B cell (primary cell): ENCODE measurements at regions not wholly inside any gene's neighbourhood (a gene's known extent, or its start where the extent isn't known, plus 50 kb on each side); places are given as distances from the start of the nearest gene placed in this dataset.

ENCODE experiments used
- ATAC-seq: fragments of 200-7000 bp; cut with Tn5 transposase; one replicate; pipeline ENCODE4 v1.10.0; 2021; ENCODE audit warnings: low read depth, mild to moderate bottlenecking, moderate number of reproducible peaks, moderate library complexity
- CTCF ChIA-PET: fragments of 350-600 bp; sonication (Branson Sonifier 250); formaldehyde crosslinking; loops from one replicate; lab custom pipeline; 2021; ENCODE audit warnings: antibody characterized with exemption, inconsistent platforms; lab: Charles Lee
- POLR2A ChIA-PET: fragments of 350-600 bp; sonication (Branson Sonifier 250); formaldehyde crosslinking; loops from one replicate; lab custom pipeline; 2021; ENCODE audit warnings: antibody characterized with exemption; lab: Charles Lee
- DNase-seq: peaks from one replicate; pipeline ENCODE4 v3.0.0; 2013
- H2AFZ ChIP-seq: 2 replicates; pipeline ENCODE4 v1.6.1; 2012; ENCODE audit warnings: mild to moderate bottlenecking, low read depth, low read length; ENCODE audit not compliant: insufficient read depth, poor library complexity, severe bottlenecking
- H3K27ac ChIP-seq, 2 donors: 1 replicate in 1 of 2; 2 replicates in 1 of 2; pipeline ENCODE4 v1.5.1; 2012 to 2013; ENCODE audit warnings: low read length in 2 of 2, mild to moderate bottlenecking in 2 of 2, moderate library complexity in 1 of 2
- H3K27me3 ChIP-seq, 4 experiments: fragments of 200-600 bp in 1 of 4; sonication (generic) in 1 of 4; replicated peaks in 1 of 4; 1 replicate in 2 of 4; 2 replicates in 2 of 4; pipeline versions ENCODE4 v1.6.1 to v1.7.0; 2013 to 2016; ENCODE audit warnings: low read length in 3 of 4, mild to moderate bottlenecking in 2 of 4, mixed read lengths in 1 of 4, moderate library complexity in 1 of 4; ENCODE audit not compliant: insufficient read depth in 4 of 4, control insufficient read depth in 3 of 4; ENCODE audit errors: control extremely low read depth in 1 of 4
- H3K36me3 ChIP-seq, 2 experiments: replicated peaks in 1 of 2; 1 replicate in 1 of 2; 2 replicates in 1 of 2; pipeline versions ENCODE4 v1.6.1 to v1.7.1; 2013; ENCODE audit warnings: low read length in 1 of 2; ENCODE audit not compliant: insufficient read depth in 2 of 2, control insufficient read depth in 1 of 2; ENCODE audit errors: control extremely low read depth in 1 of 2, extremely low read depth in 1 of 2
- H3K4me1 ChIP-seq, 2 donors: fragments of 200-600 bp in 1 of 2; sonication (generic) in 1 of 2; 1 replicate in 1 of 2; 2 replicates in 1 of 2; pipeline versions ENCODE4 v1.5.1 to v1.6.1; 2013 to 2017; ENCODE audit warnings: low read length in 2 of 2; ENCODE audit not compliant: control insufficient read depth in 2 of 2, insufficient read depth in 2 of 2
- H3K4me2 ChIP-seq: replicated peaks from 2 replicates; pipeline ENCODE3; 2012; ENCODE audit warnings: mild to moderate bottlenecking, low read depth, low read length; ENCODE audit not compliant: poor library complexity, severe bottlenecking
- H3K4me3 ChIP-seq, 5 experiments: fragments of 200-600 bp in 1 of 5; sonication (generic) in 1 of 5; 1 replicate in 3 of 5; 2 replicates in 2 of 5; pipeline versions ENCODE4 v1.5.1 to v1.7.0; 2011 to 2016; ENCODE audit warnings: low read length in 4 of 5, mild to moderate bottlenecking in 4 of 5, low read depth in 2 of 5, control low read depth in 1 of 5, moderate library complexity in 1 of 5; ENCODE audit not compliant: insufficient read depth in 1 of 5; ENCODE audit errors: control extremely low read depth in 1 of 5, extremely low read depth in 1 of 5
- H3K79me2 ChIP-seq: fragments of 200-600 bp; sonication (generic); one replicate; pipeline ENCODE4 v1.6.0; 2016; ENCODE audit warnings: low read length; ENCODE audit not compliant: control insufficient read depth, insufficient read depth
- H3K9ac ChIP-seq: fragments of 200-600 bp; sonication (generic); 2 replicates; pipeline ENCODE4 v1.6.1; 2017; ENCODE audit warnings: mild to moderate bottlenecking, low read length, moderate library complexity
- H3K9me3 ChIP-seq, 3 donors: one replicate each; pipeline versions ENCODE4 v1.6.1 to v1.7.1; 2013; ENCODE audit warnings: low read length in 2 of 3; ENCODE audit not compliant: control insufficient read depth in 2 of 3, insufficient read depth in 1 of 3; ENCODE audit errors: control extremely low read depth in 1 of 3
- H4K20me1 ChIP-seq: 2 replicates; pipeline ENCODE4 v1.6.0; 2012; ENCODE audit warnings: mild to moderate bottlenecking, low read length; ENCODE audit not compliant: insufficient read depth, control insufficient read depth, poor library complexity, severe bottlenecking
- H3K27ac Mint-ChIP-seq: one replicate; pipeline ENCODE4 v1.8.0; 2021; ENCODE audit warnings: mixed read lengths
- H3K27me3 Mint-ChIP-seq: one replicate; pipeline ENCODE4 v1.8.0; 2021; ENCODE audit warnings: mixed read lengths
- H3K4me1 Mint-ChIP-seq: one replicate; pipeline ENCODE4 v1.8.0; 2021; ENCODE audit warnings: mixed read lengths
- H3K4me3 Mint-ChIP-seq: one replicate; pipeline ENCODE4 v1.8.0; 2021; ENCODE audit warnings: mixed read lengths
- H3K9me3 Mint-ChIP-seq: one replicate; pipeline ENCODE4 v1.8.0; 2022; ENCODE audit warnings: mixed read lengths; ENCODE audit not compliant: insufficient read depth
- CTCF ChIP-seq: fragments of 200-600 bp; IDR thresholded peaks from one replicate; pipeline ENCODE4 v1.8.0; 2022; ENCODE audit warnings: antibody characterized with exemption, mild to moderate bottlenecking
- EZH2 ChIP-seq: IDR thresholded peaks from 2 replicates; pipeline ENCODE4 v1.6.1; 2012; ENCODE audit warnings: borderline replicate concordance, low read depth, mild to moderate bottlenecking, moderate library complexity, low read length; ENCODE audit not compliant: insufficient read depth, poor library complexity, severe bottlenecking
- WGBS: methylation state at CpG from one replicate; pipeline ENCODE4 v1.1.5; 2013; ENCODE audit warnings: missing lambda C conversion rate; ENCODE audit not compliant: insufficient coverage; 5-methylcytosine and 5-hydroxymethylcytosine counted together
- intact Hi-C: fragments of 100-400 bp; cut with micrococcal nuclease; formaldehyde crosslinking; loops from one replicate; pipeline ENCODE4 v1.10.0; 2022

GRCh38 chr5:28542987-28543386 is 1504.6 kb upstream of the CDH9 start:
- Histone ChIP-seq H3K27me3 (no peaks in the 10 kb centered on the region), H3K4me1 (no peaks in the 10 kb centered on the region), H3K9ac (no peak overlapping the region), H3K79me2 (no peaks in the 10 kb centered on the region), H2AFZ (no peak overlapping the region), H4K20me1 (no peaks in the 10 kb centered on the region), H3K4me3 (no peak overlapping the region), H3K27ac (no peak overlapping the region), H3K9me3 (no peaks in the 10 kb centered on the region), H3K36me3 (no peaks in the 10 kb centered on the region), H3K4me2 (no peak overlapping the region)
- ChIA-PET CTCF (no interaction called here), POLR2A (no interaction called here)
- no peak overlapping the region for H3K4me3 Mint-ChIP-seq
- no peaks in the 10 kb centered on the region for H3K4me1 Mint-ChIP-seq
- H3K27ac Mint-ChIP-seq = no peak overlapping the region
- intact Hi-C loops = no loop called here
- peaks cover 7% of the 10 kb centered on the region for H3K9me3 Mint-ChIP-seq
- TF ChIP-seq EZH2 (no peak), CTCF (no peak)
- DNase-seq (no peak), ATAC-seq (no peak)
- no peaks in the 10 kb centered on the region for H3K27me3 Mint-ChIP-seq
- WGBS = no CpG with 5 or more reads among the region's 3 CpGs

GRCh38 chr5:28523888-28524635 is 1485.7 kb upstream of the CDH9 start:
- H3K4me3 ChIP-seq = no peak overlapping the region
- no peak overlapping the region for H3K4me3 Mint-ChIP-seq
- POLR2A ChIA-PET = no interaction called here
- H3K4me1 Mint-ChIP-seq = no peaks in the 10 kb centered on the region
- TF ChIP-seq EZH2 = no peak
- no peak for TF ChIP-seq CTCF
- DNase-seq = no peak
- peaks cover 0 to 3% (median 0%) of the 10 kb centered on the region in 3 donors for H3K9me3 ChIP-seq
- WGBS = 94% methylated on average over 3 of the region's 4 CpGs
- H3K27me3 Mint-ChIP-seq = no peaks in the 10 kb centered on the region
- CTCF ChIA-PET = no interaction called here
- no peaks in the 10 kb centered on the region for H3K27me3 ChIP-seq
- peaks cover 8% of the 10 kb centered on the region for H3K9me3 Mint-ChIP-seq
- no peak overlapping the region for H3K9ac ChIP-seq
- no peaks in the 10 kb centered on the region for H3K4me1 ChIP-seq
- no peaks in the 10 kb centered on the region for H3K79me2 ChIP-seq
- H3K27ac Mint-ChIP-seq = no peak overlapping the region
- no peaks in the 10 kb centered on the region for H3K36me3 ChIP-seq
- intact Hi-C loops = no loop called here
- H4K20me1 ChIP-seq = no peaks in the 10 kb centered on the region
- no peak overlapping the region for H3K27ac ChIP-seq
- no peak overlapping the region for H3K4me2 ChIP-seq
- no peak for ATAC-seq
- no peak overlapping the region for H2AFZ ChIP-seq
